Prostate gland (tissue), 2 donors: ENCODE measurements at regions not wholly inside any gene's neighbourhood (a gene's known extent, or its start where the extent isn't known, plus 50 kb on each side); places are given as distances from the start of the nearest gene placed in this dataset.

Experiments
- DNase-seq: peaks from one replicate; pipeline ENCODE4 v3.0.0-alpha.2; 2019; ENCODE audit warnings: low spot score
- H3K27ac ChIP-seq, 2 donors: fragments of 200-600 bp; sonication (generic); 2 replicates each; pipeline ENCODE4 v1.5.1; 2017 to 2019
- H3K27me3 ChIP-seq: fragments of 200-600 bp; sonication (generic); replicated peaks from 2 replicates; pipeline ENCODE4 v1.5.1; 2019; ENCODE audit not compliant: insufficient read depth
- H3K36me3 ChIP-seq, 2 donors: fragments of 200-600 bp; sonication (generic); 1 replicate in 1 of 2; 2 replicates in 1 of 2; pipeline versions ENCODE4 v1.5.1 to v1.8.1; 2017 to 2019
- H3K4me1 ChIP-seq: fragments of 200-600 bp; sonication (generic); replicated peaks from 2 replicates; pipeline ENCODE4 v1.5.1; 2019
- H3K4me3 ChIP-seq, 2 donors: fragments of 200-600 bp; sonication (generic); 2 replicates each; pipeline ENCODE4 v1.5.1; 2017 to 2019
- H3K9me3 ChIP-seq: fragments of 200-600 bp; sonication (generic); 2 replicates; pipeline ENCODE4 v1.5.1; 2017
- CTCF ChIP-seq, 4 experiments: fragments of 200-600 bp in 2 of 4; fragments of 450-650 bp in 2 of 4; sonication (generic) in 2 of 4; IDR thresholded peaks; 1 replicate in 3 of 4; 2 replicates in 1 of 4; pipeline ENCODE4 v1.5.1; 2016 to 2019; ENCODE audit warnings: antibody characterized with exemption in 4 of 4, mild to moderate bottlenecking in 2 of 4, moderate library complexity in 2 of 4
- POLR2A ChIP-seq: fragments of 450-650 bp; IDR thresholded peaks from one replicate; pipeline ENCODE4 v1.6.1; 2016; ENCODE audit warnings: antibody characterized with exemption, mild to moderate bottlenecking
- POLR2AphosphoS5 ChIP-seq: sonication (generic); formaldehyde crosslinking; IDR thresholded peaks from one replicate; pipeline ENCODE4 v1.6.1; 2017; ENCODE audit warnings: antibody characterized with exemption
- WGBS: methylation state at CpG from one replicate; pipeline ENCODE4 v1.1.5; 2018; 5-methylcytosine and 5-hydroxymethylcytosine counted together
- intact Hi-C: fragments of 100-400 bp; cut with DNase I; formaldehyde crosslinking; loops from one replicate; pipeline ENCODE4 v1.14.2; 2022

- intact Hi-C loops: no loop called here
- Histone ChIP-seq H3K4me3 (no peak overlapping the region), H3K36me3 (no peaks in the 10 kb centered on the region), H3K27ac (no peak overlapping the region), H3K27me3 (no peaks in the 10 kb centered on the region), H3K9me3 (no peaks in the 10 kb centered on the region), H3K4me1 (no peaks in the 10 kb centered on the region)
- no peak for DNase-seq
- 36% methylated on average over 7 of the region's 7 CpGs for WGBS
- TF ChIP-seq CTCF (IDR thresholded peaks at IDR 0.05) (no peak), POLR2A (no peak), POLR2AphosphoS5 (no peak)
Observed at GRCh38 chr12:24081606-24082005, 132.1 kb upstream of the SOX5 start.

- H3K27me3 ChIP-seq: no peaks in the 10 kb centered on the region
- intact Hi-C loops: no loop called here
Observed at GRCh38 chr12:24081092-24081529, 131.6 kb upstream of the SOX5 start.

GRCh38 chr12:24080465-24080864 lies 131.0 kb upstream of the SOX5 start:
- TF ChIP-seq CTCF (IDR thresholded peaks at IDR 0.05): no peak
- no peak for TF ChIP-seq POLR2AphosphoS5
- no peak for TF ChIP-seq POLR2A
- H3K27ac ChIP-seq: no peak overlapping the region
- intact Hi-C loops: no loop called here

More at GRCh38 chr12:24081092-24081529, 131.6 kb upstream of the SOX5 start:
- no peak overlapping the region for H3K27ac ChIP-seq
- no peak overlapping the region for H3K4me3 ChIP-seq
- H3K36me3 ChIP-seq: no peaks in the 10 kb centered on the region
- DNase-seq: no peak
- 29% methylated on average over 4 of the region's 4 CpGs for WGBS
- no peaks in the 10 kb centered on the region for H3K9me3 ChIP-seq
- TF ChIP-seq POLR2AphosphoS5 (no peak), POLR2A (no peak), CTCF (IDR thresholded peaks at IDR 0.05) (no peak)
- H3K4me1 ChIP-seq: no peaks in the 10 kb centered on the region

GRCh38 chr12:24079083-24079482 lies 129.6 kb upstream of the SOX5 start:
- Histone ChIP-seq H3K27me3 (no peaks in the 10 kb centered on the region), H3K9me3 (no peaks in the 10 kb centered on the region), H3K4me1 (no peaks in the 10 kb centered on the region), H3K4me3 (no peak overlapping the region), H3K36me3 (no peaks in the 10 kb centered on the region), H3K27ac (no peak overlapping the region)
- WGBS: 82% methylated on average over 2 of the region's 2 CpGs
- DNase-seq: no peak
- intact Hi-C loops: no loop called here
- TF ChIP-seq POLR2AphosphoS5 (no peak), POLR2A (no peak), CTCF (IDR thresholded peaks at IDR 0.05) (no peak)

More at GRCh38 chr12:24080465-24080864, 131.0 kb upstream of the SOX5 start:
- H3K9me3 ChIP-seq: no peaks in the 10 kb centered on the region
- no peak overlapping the region for H3K4me3 ChIP-seq
- no peaks in the 10 kb centered on the region for H3K27me3 ChIP-seq
- no peaks in the 10 kb centered on the region for H3K4me1 ChIP-seq
- H3K36me3 ChIP-seq: no peaks in the 10 kb centered on the region
- DNase-seq: no peak

- no peak for TF ChIP-seq POLR2AphosphoS5
- no peak for TF ChIP-seq CTCF (IDR thresholded peaks at IDR 0.05)
- no peak for TF ChIP-seq POLR2A
- Histone ChIP-seq H3K9me3 (no peaks in the 10 kb centered on the region), H3K36me3 (no peaks in the 10 kb centered on the region), H3K4me1 (no peaks in the 10 kb centered on the region), H3K27ac (no peak overlapping the region), H3K4me3 (no peak overlapping the region), H3K27me3 (no peaks in the 10 kb centered on the region)
- intact Hi-C loops: no loop called here
- no peak for DNase-seq
- 91% methylated on average over 1 of the region's 1 CpG for WGBS
Observed at GRCh38 chr12:24078318-24078765, 128.9 kb upstream of the SOX5 start.
